ENCODE measurements at regions not wholly inside any gene's neighbourhood (a gene's known extent, or its start where the extent isn't known, plus 50 kb on each side); places are given as distances from the start of the nearest gene placed in this dataset.

DNA sequence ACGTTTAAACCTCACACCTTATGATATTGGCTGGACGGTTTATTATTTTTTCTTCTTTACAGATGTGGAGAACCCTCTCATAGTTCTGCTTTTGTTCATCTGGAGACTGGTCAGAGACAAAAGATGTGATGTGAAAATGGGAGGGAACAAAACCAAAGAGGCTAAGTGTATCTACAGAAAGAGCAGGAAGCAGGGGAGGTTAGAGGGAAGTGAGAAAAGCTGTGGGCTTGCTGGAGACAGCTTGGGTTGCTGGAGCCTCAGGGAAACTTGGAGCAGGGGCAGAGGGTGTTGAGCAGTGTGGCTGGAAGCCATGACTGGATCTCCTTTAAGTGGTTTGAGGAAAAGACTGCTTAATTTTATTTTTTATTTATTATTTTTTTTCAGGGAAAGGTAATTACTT is 79.0 kb upstream of the SNX19 start:
- no peaks in the 10 kb centered on the region for H3K36me3 ChIP-seq
- TF ChIP-seq POLR2A (IDR thresholded peaks at IDR 0.05) (no peak), POLR2AphosphoS5 (IDR thresholded peaks at IDR 0.05) (no peak)
- TF ChIP-seq, protein P1, sequence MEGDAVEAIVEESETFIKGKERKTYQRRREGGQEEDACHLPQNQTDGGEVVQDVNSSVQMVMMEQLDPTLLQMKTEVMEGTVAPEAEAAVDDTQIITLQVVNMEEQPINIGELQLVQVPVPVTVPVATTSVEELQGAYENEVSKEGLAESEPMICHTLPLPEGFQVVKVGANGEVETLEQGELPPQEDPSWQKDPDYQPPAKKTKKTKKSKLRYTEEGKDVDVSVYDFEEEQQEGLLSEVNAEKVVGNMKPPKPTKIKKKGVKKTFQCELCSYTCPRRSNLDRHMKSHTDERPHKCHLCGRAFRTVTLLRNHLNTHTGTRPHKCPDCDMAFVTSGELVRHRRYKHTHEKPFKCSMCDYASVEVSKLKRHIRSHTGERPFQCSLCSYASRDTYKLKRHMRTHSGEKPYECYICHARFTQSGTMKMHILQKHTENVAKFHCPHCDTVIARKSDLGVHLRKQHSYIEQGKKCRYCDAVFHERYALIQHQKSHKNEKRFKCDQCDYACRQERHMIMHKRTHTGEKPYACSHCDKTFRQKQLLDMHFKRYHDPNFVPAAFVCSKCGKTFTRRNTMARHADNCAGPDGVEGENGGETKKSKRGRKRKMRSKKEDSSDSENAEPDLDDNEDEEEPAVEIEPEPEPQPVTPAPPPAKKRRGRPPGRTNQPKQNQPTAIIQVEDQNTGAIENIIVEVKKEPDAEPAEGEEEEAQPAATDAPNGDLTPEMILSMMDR (IDR thresholded peaks at IDR 0.05) = no peak
- H3K27me3 ChIP-seq (replicated peaks; ENCODE audit: insufficient read depth) = no peaks in the 10 kb centered on the region
- H3K9me3 ChIP-seq = no peaks in the 10 kb centered on the region
- intact Hi-C loops (cut with DNase I) = no loop called here
- H3K4me1 ChIP-seq (replicated peaks) = no peaks in the 10 kb centered on the region
- no peak overlapping the region for H3K4me3 ChIP-seq
- 57% methylated on average over 2 of the region's 2 CpGs for WGBS
- H3K27ac ChIP-seq = no peak overlapping the region
- no peak for DNase-seq (ENCODE audit: low spot score)

DNA sequence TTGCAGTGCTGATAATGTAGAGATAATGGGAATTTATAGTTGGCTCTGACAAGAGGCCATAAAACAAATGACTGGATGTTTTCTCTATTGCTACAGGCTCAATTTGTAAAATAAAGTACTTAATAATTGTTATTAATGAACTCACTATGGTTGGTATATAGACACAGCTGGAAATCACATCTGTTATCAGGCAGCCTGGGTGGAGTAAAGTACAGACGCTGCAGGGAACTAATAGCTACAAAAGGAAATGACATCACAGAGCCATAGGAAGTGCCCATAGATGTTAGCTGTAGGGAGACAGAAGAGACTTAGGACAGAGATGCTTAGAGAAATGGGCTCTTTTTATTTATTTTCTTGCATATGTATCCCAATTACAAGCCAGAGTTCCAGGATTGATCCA is 81.0 kb upstream of the SNX19 start:
- no peaks in the 10 kb centered on the region for H3K9me3 ChIP-seq
- TF ChIP-seq POLR2AphosphoS5 (IDR thresholded peaks at IDR 0.05) (no peak), POLR2A (IDR thresholded peaks at IDR 0.05) (no peak)
- TF ChIP-seq, protein P1 (IDR thresholded peaks at IDR 0.05) = no peak
- no peak overlapping the region for H3K27ac ChIP-seq
- no peaks in the 10 kb centered on the region for H3K27me3 ChIP-seq (replicated peaks; ENCODE audit: insufficient read depth)
- H3K4me1 ChIP-seq (replicated peaks) = no peaks in the 10 kb centered on the region
- WGBS = 41% methylated on average over 1 of the region's 1 CpG
- no peaks in the 10 kb centered on the region for H3K36me3 ChIP-seq
- no peak for DNase-seq (ENCODE audit: low spot score)
- intact Hi-C loops (cut with DNase I) = no loop called here
- H3K4me3 ChIP-seq = no peak overlapping the region

GRCh38 chr11:130999086-130999485 is 82.8 kb upstream of the SNX19 start:
- Histone ChIP-seq H3K4me3 (no peak overlapping the region), H3K4me1 (replicated peaks) (no peaks in the 10 kb centered on the region), H3K27ac (no peak overlapping the region), H3K9me3 (no peaks in the 10 kb centered on the region), H3K27me3 (replicated peaks; ENCODE audit: insufficient read depth) (no peaks in the 10 kb centered on the region), H3K36me3 (no peaks in the 10 kb centered on the region)
- TF ChIP-seq POLR2A (IDR thresholded peaks at IDR 0.05) (no peak), POLR2AphosphoS5 (IDR thresholded peaks at IDR 0.05) (no peak)
- TF ChIP-seq, protein P1 (IDR thresholded peaks at IDR 0.05) = no peak
- intact Hi-C loops (cut with DNase I) = no loop called here
- no peak for DNase-seq (ENCODE audit: low spot score)
- WGBS = 11% methylated on average over 1 of the region's 1 CpG

DNA sequence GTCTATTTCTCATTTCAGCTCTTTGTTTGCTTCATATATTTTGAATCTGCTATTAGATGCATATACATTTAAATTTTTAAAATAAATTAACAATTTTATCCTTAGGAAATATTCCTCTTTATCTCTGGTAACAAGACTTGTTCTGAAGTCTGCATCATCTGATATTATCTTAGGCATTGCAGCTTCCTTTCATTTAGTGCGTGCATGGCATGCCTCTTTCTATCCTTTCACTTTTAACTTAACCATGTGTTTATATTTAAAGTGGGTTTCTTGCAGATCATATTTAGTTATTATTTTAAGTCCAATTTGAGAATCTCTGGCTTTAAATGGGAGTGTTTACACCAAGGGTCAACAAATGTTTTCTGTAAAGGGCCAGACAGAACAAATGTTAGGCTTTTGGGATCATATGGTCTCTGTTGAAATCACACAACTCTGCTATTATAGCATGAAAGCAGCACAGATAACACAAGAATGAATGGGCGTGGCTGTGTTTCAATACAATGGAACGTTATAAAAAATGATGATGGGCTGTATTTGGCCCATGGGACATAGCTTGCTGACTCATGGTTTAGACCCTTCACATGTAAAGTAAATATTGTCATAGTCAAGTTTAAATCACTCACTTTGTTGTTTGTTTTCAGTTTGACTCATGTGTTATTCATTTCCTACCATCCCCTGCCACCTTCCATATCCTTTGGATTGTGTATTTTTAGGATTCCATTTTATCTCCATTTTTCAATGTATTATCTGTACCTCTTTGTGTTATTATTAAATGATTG is 83.9 kb upstream of the SNX19 start:
- Histone ChIP-seq H3K27me3 (replicated peaks; ENCODE audit: insufficient read depth) (no peaks in the 10 kb centered on the region), H3K4me1 (replicated peaks) (no peaks in the 10 kb centered on the region), H3K27ac (no peak overlapping the region), H3K36me3 (no peaks in the 10 kb centered on the region), H3K4me3 (no peak overlapping the region), H3K9me3 (no peaks in the 10 kb centered on the region)
- TF ChIP-seq POLR2A (IDR thresholded peaks at IDR 0.05) = no peak
- DNase-seq (ENCODE audit: low spot score) = no peak
- intact Hi-C loops (cut with DNase I) = no loop called here
- WGBS = 47% methylated on average over 3 of the region's 3 CpGs

- no peaks in the 10 kb centered on the region for H3K9me3 ChIP-seq
- H3K4me1 ChIP-seq (replicated peaks) = no peaks in the 10 kb centered on the region
- H3K36me3 ChIP-seq = no peaks in the 10 kb centered on the region
- TF ChIP-seq POLR2AphosphoS5 (IDR thresholded peaks at IDR 0.05) (no peak), POLR2A (IDR thresholded peaks at IDR 0.05) (no peak)
- TF ChIP-seq, protein P1 (IDR thresholded peaks at IDR 0.05) = no peak
- no peak for DNase-seq (ENCODE audit: low spot score)
- 40% methylated on average over 6 of the region's 6 CpGs for WGBS
- H3K27me3 ChIP-seq (replicated peaks; ENCODE audit: insufficient read depth) = no peaks in the 10 kb centered on the region
- H3K4me3 ChIP-seq = no peak overlapping the region
- no peak overlapping the region for H3K27ac ChIP-seq
- intact Hi-C loops (cut with DNase I) = no loop called here
Measured at GRCh38 chr11:131002145-131002544, 85.9 kb upstream of the SNX19 start.

Measured in prostate gland (tissue), 2 donors.